NCI-H226 (cell line): ENCODE measurements at regions not wholly inside any gene's neighbourhood (a gene's known extent, or its start where the extent isn't known, plus 50 kb on each side); places are given as distances from the start of the nearest gene placed in this dataset.
A peak's percentile ranks its signal among the peaks of the same experiment; 100 is the strongest.

ENCODE experiments used
- DNase-seq: peaks from one replicate; pipeline ENCODE4 v3.0.0-alpha.2; 2015

DNA sequence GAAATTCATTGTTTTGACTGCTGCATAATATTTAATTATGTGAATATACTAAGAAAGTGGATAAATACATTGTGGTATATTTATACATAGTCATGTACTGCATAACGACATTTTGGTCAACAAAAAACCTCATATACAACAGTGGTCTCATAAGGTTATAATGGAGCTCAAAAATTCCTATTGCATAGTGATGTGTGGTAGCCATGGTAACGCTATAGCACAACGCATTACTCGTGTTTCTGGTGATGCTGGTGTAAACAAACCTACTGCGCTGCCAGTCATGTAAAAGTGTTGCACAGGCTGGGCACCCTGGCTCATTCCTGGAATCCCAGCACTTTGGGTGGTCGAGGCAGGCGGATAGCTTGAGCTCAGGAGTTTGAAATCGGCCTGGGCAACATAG, 52.6 kb upstream of the NHLH2 start:
- DNase-seq: no peak

DNA sequence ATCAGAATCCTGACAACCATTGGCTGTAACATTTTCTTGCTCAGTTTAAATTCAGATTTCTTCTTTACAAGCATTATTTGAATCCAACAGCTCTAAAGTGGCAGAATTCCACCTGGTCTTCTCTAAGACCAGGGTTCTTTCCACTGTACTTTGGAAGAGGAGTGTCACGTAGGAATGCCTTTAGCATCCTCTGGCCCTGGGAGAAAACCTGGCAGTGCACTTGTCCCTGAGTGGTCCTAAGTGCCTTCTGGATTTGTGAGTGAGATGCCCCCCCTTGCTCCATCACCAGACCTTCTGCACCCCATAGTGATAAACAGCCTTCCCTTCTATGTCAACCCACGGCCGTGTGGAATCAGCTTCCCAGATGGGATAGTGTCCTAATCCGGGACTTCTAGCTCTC, 57.1 kb upstream of the NHLH2 start:
- no peak for DNase-seq

DNA sequence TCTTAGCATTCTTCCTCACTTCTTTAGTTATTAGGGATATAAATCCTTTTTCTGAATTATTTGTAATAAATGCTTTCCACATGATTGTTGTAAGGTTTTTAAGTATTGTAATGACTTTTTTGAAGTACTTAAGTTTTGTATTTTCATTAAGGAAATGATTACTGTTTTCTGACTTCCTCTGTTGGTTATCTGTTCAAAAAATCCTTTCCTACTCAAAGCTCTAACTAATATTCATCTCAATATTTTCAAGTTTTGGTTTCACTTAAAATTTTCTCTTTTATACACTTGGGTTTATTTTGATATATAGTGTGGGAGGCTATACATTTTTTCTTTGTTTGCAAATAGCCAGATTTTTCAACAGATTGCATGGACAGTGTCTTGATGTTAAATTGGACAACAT, 59.9 kb upstream of the NHLH2 start:
- no peak for DNase-seq

DNA sequence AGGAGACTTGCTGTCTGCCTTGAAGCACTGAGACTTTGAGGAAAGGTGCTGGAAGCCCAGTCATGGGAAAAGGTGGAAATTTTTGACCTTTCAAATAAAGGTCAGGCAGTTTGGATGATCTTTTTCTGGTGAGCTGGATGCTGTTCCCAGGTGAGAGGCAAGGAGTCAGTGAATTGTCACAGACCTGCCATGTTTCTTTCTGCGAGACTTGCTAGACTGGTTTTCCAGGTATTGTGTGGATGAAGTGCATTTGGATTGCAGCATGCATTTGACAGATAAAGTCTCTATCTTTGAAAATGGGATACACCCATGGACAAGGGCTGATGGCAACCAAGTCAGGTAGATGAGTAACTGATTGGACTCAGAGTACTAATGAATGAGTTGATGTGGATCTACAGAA, 65.7 kb upstream of the NHLH2 start:
- no peak for DNase-seq

DNA sequence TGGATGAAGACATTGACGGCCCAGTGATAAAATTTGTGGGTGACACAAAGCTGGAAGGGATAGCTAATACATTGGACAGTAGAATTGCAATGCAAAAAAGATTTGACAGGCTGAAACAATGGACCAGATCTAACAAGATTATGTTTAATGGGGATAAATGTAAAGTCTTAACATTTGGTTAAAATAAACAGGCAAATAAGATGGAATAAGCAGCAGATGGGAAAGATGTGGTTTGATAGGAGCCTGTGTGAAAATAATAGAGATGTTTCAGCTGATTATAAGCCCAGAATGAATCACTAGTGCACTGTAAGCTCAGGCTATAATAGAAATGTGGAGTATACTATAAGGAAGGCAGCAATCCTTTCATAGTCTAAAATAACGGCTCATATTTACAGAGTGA, 66.2 kb upstream of the NHLH2 start:
- no peak for DNase-seq

DNA sequence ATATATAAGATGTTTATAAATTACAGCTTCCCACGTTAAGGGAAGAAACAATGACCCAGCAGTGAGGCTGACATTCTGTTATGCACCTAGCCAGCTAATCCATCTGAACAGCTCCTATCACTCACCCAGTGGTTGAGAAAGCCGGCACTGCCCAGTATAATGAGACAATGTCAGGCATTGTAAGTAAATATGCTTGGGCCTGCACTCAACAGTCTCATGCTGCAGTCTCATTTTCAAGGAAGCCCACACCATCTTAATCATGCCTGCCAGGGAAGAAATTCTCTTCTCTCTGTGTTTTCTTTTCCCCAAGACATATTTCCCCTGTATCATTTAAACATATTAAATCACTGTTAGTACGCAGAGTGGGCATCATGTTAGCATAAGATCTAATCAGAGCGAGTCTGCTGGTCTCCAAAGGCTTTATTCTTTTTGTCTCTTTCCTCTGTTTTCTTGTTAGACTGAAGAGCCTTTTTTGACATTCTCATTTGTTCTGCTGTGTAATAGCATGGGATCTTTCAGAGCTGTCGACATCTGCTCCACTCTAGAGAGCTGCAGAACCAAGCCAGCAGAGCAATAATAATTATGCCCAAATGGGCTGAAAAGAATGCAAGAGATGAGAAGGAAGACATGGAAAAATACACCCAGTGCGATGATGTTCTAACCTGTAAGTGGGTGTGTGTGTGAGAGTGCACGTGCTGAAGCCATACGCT, 67.6 kb upstream of the SLC22A15 start:
- DNase-seq: no peak

DNA sequence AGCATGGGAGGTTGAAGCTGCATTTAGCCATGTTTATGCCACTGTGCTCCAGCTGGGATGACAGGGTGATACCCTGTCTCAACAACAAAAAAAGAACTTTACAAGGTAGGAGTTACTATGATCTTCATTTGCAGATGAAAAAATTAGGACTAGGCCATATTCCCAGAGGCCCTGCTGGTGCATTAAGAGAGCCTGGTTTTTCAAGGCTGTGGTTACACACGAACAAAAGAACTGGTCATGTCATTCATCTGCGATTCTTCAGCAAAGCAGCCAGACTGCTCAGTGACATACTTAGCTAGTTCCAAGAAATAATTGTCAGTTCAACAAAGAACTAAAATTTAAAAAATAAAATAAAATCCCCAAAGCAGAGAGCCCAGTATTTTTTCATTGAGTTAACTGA, 66.1 kb upstream of the SLC22A15 start:
- DNase-seq: no peak

DNA sequence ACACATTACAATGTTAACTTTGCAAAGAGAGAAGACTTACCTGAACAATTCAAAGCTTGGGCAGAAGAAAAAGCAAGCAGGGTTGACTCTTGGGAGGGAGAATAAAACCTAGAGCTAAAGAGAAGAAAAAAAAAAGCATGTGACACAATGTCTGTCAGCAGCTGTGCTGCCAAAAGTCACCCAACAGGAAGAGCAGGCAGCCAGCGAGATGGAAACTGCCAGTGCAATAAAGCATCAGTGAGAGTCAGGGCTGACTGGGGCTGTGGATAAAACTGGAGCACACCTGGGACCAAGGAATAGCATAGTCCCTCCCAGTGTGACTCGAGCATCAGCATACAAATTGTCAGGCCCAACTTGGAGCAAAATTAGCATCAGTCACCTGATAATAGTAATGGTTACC, 65.0 kb upstream of the SLC22A15 start:
- no peak for DNase-seq

DNA sequence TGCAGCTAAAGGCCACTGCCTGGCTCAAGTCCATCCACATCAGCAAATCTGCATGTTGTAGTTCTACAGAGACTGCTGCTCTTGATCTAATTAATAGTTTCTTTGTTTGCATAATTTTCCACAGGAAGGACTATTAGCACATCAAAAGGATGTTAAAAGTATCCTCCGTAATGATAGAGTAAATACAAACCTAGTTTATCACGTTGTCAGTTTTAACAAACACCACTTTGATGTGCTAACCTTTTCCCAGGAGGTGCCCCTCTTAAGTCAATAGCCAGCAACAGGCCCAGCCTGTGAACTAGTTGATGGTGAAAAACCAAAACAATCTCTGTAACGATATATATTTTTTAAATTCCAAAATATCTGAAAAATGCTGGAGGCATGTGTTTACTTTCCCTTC, 64.2 kb upstream of the SLC22A15 start:
- DNase-seq: no peak

DNA sequence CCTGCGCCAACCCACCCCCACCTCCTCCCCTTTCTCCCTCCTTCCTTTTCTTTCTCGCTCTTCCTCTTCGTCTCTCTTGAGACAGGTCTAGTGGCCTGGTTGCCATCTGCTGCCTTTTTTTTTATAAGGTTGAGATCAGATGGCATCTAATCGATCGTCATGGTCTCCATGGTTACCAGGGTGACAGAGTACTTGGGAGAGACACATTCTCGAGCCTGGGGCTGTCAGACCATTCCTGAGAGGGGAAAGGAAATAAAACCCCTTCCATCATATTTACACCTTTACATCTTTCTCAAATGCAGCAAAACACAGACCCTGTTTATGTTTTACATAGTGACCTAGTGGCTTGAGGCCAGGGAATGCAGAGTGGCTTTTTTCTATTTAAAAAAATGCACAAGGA, 53.5 kb upstream of the SLC22A15 start:
- DNase-seq: no peak

DNA sequence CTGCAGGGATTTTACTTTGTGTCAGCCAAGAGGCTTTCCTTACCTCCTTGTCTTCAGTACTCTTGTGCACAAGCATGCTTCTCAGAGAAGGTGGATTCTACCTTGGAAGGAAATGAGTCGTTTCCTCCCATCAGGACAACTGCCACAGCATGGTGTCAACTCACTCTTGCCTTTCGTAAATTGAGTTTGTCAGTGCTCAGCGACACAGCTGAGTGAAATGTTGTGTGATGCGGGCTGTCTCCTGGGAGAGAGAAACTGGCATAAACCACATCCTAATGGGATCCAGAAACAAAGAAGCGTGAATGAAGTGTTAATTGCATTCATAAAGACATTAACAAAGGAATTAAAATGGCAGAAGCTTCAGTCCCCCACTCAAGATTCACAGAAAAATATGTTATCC, 51.5 kb upstream of the SLC22A15 start:
- peak; percentile 14 for DNase-seq

DNA sequence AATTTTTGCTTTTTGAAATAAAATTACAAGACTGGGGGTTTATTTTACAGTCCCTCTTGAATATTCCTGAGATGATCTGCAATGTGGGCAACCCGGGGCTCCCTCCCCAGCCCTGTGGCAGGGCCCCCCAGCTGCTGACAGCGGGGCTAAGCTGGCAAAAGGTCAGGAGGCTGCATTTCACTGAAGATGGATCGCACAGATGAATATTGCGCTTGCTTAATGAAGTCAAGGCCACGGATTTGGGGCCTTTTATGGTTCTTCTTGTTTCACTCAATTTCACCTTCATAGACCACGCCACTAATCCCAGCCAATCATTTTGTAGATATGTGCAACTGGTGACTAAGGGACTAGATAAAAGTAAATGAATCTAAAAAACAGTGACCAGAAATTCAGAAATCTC, 50.8 kb upstream of the SLC22A15 start:
- DNase-seq: no peak
